ENCODE measurements at regions not wholly inside any gene's neighbourhood (a gene's known extent, or its start where the extent isn't known, plus 50 kb on each side); places are given as distances from the start of the nearest gene placed in this dataset.

GRCh38 chr6:50471041-50471440 is 242.3 kb upstream of the TFAP2D start:
- POLR2A ChIA-PET, result no interaction called here
- ATAC-seq (no peak), DNase-seq (ENCODE audit: low read depth, low spot score) (no peak)
- Histone ChIP-seq H3K27ac (ENCODE audit: low read length) (no peak overlapping the region), H3K4me1 (ENCODE audit: control insufficient read depth, insufficient read depth, low read length) (no peaks in the 10 kb centered on the region), H3K27me3 (ENCODE audit: control insufficient read depth, insufficient read depth, low read length) (no peaks in the 10 kb centered on the region), H3K4me3 (ENCODE audit: low read depth in 2 of 2, low read length in 2 of 2) (no peak overlapping the region), H3K9me3 (ENCODE audit: control insufficient read depth, insufficient read depth, low read depth, low read length) (no peaks in the 10 kb centered on the region), H3K36me3 (ENCODE audit: control insufficient read depth, insufficient read depth, low read length) (no peaks in the 10 kb centered on the region; the same call in 1 of the 2 replicates)
- TF ChIP-seq, protein P1, sequence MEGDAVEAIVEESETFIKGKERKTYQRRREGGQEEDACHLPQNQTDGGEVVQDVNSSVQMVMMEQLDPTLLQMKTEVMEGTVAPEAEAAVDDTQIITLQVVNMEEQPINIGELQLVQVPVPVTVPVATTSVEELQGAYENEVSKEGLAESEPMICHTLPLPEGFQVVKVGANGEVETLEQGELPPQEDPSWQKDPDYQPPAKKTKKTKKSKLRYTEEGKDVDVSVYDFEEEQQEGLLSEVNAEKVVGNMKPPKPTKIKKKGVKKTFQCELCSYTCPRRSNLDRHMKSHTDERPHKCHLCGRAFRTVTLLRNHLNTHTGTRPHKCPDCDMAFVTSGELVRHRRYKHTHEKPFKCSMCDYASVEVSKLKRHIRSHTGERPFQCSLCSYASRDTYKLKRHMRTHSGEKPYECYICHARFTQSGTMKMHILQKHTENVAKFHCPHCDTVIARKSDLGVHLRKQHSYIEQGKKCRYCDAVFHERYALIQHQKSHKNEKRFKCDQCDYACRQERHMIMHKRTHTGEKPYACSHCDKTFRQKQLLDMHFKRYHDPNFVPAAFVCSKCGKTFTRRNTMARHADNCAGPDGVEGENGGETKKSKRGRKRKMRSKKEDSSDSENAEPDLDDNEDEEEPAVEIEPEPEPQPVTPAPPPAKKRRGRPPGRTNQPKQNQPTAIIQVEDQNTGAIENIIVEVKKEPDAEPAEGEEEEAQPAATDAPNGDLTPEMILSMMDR (IDR thresholded peaks at IDR 0.05), result no peak
- no peak for TF ChIP-seq REST (IDR thresholded peaks at IDR 0.05; ENCODE audit: insufficient read depth in 1 of 2, low read depth in 2 of 2, low read length in 1 of 2)
- no peak for TF ChIP-seq TCF7L2 (IDR thresholded peaks at IDR 0.05; ENCODE audit: low read depth, low read length)
- no peak for TF ChIP-seq SIN3A (IDR thresholded peaks at IDR 0.05; ENCODE audit: borderline replicate concordance, insufficient read depth, low read depth, low read length)
- TF ChIP-seq POLR2AphosphoS5 (IDR thresholded peaks at IDR 0.05; ENCODE audit: low read depth, low read length), result no peak
- CTCF ChIA-PET, result no interaction called here
- intact Hi-C loops (cut with micrococcal nuclease; ENCODE audit: unreplicated experiment), result no loop called here
- in situ Hi-C loops (cut with HindIII; ENCODE audit: low pct_unique_long_range_greater_than_20kb, low sequenced_read_pairs), result no loop called here
- BruUV-seq (replicated peaks), result no TSS peak

- Histone ChIP-seq H3K27me3 (ENCODE audit: control insufficient read depth, insufficient read depth, low read length) (no peaks in the 10 kb centered on the region), H3K36me3 (ENCODE audit: control insufficient read depth, insufficient read depth, low read length) (no peaks in the 10 kb centered on the region), H3K27ac (ENCODE audit: low read length) (no peak overlapping the region), H3K4me1 (ENCODE audit: control insufficient read depth, insufficient read depth, low read length) (no peaks in the 10 kb centered on the region), H3K4me3 (ENCODE audit: low read depth in 2 of 2, low read length in 2 of 2) (no peak overlapping the region), H3K9me3 (ENCODE audit: control insufficient read depth, insufficient read depth, low read depth, low read length) (no peaks in the 10 kb centered on the region)
- intact Hi-C loops (cut with micrococcal nuclease; ENCODE audit: unreplicated experiment), result no loop called here
- no TSS peak for BruUV-seq (replicated peaks)
- in situ Hi-C loops (cut with HindIII; ENCODE audit: low pct_unique_long_range_greater_than_20kb, low sequenced_read_pairs), result no loop called here
- POLR2A ChIA-PET, result no interaction called here
- DNase-seq (ENCODE audit: low read depth, low spot score) (no peak), ATAC-seq (no peak)
- TF ChIP-seq POLR2AphosphoS5 (IDR thresholded peaks at IDR 0.05; ENCODE audit: low read depth, low read length), result no peak
- TF ChIP-seq TCF7L2 (IDR thresholded peaks at IDR 0.05; ENCODE audit: low read depth, low read length), result no peak
- no peak for TF ChIP-seq SIN3A (IDR thresholded peaks at IDR 0.05; ENCODE audit: borderline replicate concordance, insufficient read depth, low read depth, low read length)
- TF ChIP-seq, protein P1 (IDR thresholded peaks at IDR 0.05), result no peak
- no peak for TF ChIP-seq REST (IDR thresholded peaks at IDR 0.05; ENCODE audit: insufficient read depth in 1 of 2, low read depth in 2 of 2, low read length in 1 of 2)
- CTCF ChIA-PET, result no interaction called here
Measured at GRCh38 chr6:50510361-50510760, 203.0 kb upstream of the TFAP2D start.
